GM21723 (cell line): ENCODE measurements at regions not wholly inside any gene's neighbourhood (a gene's known extent, or its start where the extent isn't known, plus 50 kb on each side); places are given as distances from the start of the nearest gene placed in this dataset.

Experiments used
- ATAC-seq: cut with Tn5 transposase; IDR thresholded peaks from one replicate; pipeline ENCODE4 v1.9.1; 2021; ENCODE audit warnings: mild to moderate bottlenecking, moderate library complexity; ENCODE audit not compliant: unreplicated experiment

- no peak for ATAC-seq
Measured at GRCh38 chr11:10622108-10622507, 53.6 kb upstream of the LYVE1 start.

GRCh38 chr11:10619131-10619680 is 50.7 kb upstream of the LYVE1 start:
- ATAC-seq, result no peak

- no peak for ATAC-seq
Measured at GRCh38 chr11:10618490-10618889, 50.0 kb upstream of the LYVE1 start.
